HEK293 (cell line): ENCODE measurements at regions not wholly inside any gene's neighbourhood (a gene's known extent, or its start where the extent isn't known, plus 50 kb on each side); places are given as distances from the start of the nearest gene placed in this dataset.

Source experiments
- CTCF ChIA-PET: fragments of 350-600 bp; formaldehyde crosslinking; extraction: SDS; loops from one replicate; lab custom pipeline; 2021; ENCODE audit warnings: antibody characterized with exemption; lab: Yijun Ruan, JAX
- POLR2A ChIA-PET: fragments of 300-600 bp; formaldehyde crosslinking; extraction: SDS; loops from one replicate; lab custom pipeline; 2020; ENCODE audit warnings: antibody characterized with exemption, inconsistent platforms; lab: Yijun Ruan, JAX
- H3K27ac ChIP-seq: fragments of 200-500 bp; sonication (Bioruptor generic); 2 replicates; pipeline ENCODE4 v1.5.1; 2014; ENCODE audit warnings: low read depth, low read length, control low read depth, inconsistent platforms; ENCODE audit errors: extremely low read depth
- H3K36me3 ChIP-seq, 2 experiments: fragments of 200-500 bp in 1 of 2; sonication (Bioruptor generic) in 1 of 2; 1 replicate in 1 of 2; 2 replicates in 1 of 2; pipeline ENCODE4 v1.5.1; 2014 to 2017; ENCODE audit warnings: inconsistent platforms in 2 of 2, low read length in 2 of 2; ENCODE audit not compliant: control insufficient read depth in 2 of 2, insufficient read depth in 1 of 2
- H3K4me1 ChIP-seq: fragments of 200-500 bp; sonication (Bioruptor generic); 2 replicates; pipeline ENCODE4 v1.5.1; 2014; ENCODE audit warnings: mild to moderate bottlenecking, low read length, inconsistent platforms; ENCODE audit not compliant: control insufficient read depth, insufficient read depth
- H3K4me3 ChIP-seq: 2 replicates; pipeline ENCODE4 v1.5.1; 2011; ENCODE audit warnings: low read depth, mild to moderate bottlenecking, control low read depth, low read length, moderate library complexity
- H3K9me3 ChIP-seq: fragments of 200-500 bp; sonication (Bioruptor generic); 2 replicates; pipeline ENCODE4 v1.5.1; 2014; ENCODE audit warnings: low read depth, low read length, inconsistent platforms; ENCODE audit not compliant: control insufficient read depth, insufficient read depth
- OSR2 ChIP-seq: fragments of 450-650 bp; formaldehyde crosslinking; IDR thresholded peaks from 2 replicates; pipeline ENCODE4 v1.5.1; 2016; ENCODE audit warnings: missing biosample characterization, missing genetic modification characterization
- RBAK ChIP-seq: fragments of 450-650 bp; formaldehyde crosslinking; IDR thresholded peaks from 2 replicates; pipeline ENCODE4 v1.5.1; 2016; ENCODE audit warnings: missing biosample characterization, missing genetic modification characterization
- ZEB2 ChIP-seq: fragments of 450-650 bp; formaldehyde crosslinking; IDR thresholded peaks from 2 replicates; pipeline ENCODE4 v1.5.1; 2016; ENCODE audit warnings: missing biosample characterization, missing genetic modification characterization
- ZFP69B ChIP-seq: fragments of 450-650 bp; formaldehyde crosslinking; IDR thresholded peaks from 2 replicates; pipeline ENCODE4 v1.5.1; 2016; ENCODE audit warnings: missing biosample characterization, missing genetic modification characterization
- ZNF114 ChIP-seq: fragments of 450-650 bp; formaldehyde crosslinking; IDR thresholded peaks from 2 replicates; pipeline ENCODE4 v1.5.0; 2017; ENCODE audit warnings: missing biosample characterization, missing genetic modification characterization
- ZNF132 ChIP-seq: fragments of 450-650 bp; formaldehyde crosslinking; IDR thresholded peaks from 2 replicates; pipeline ENCODE4 v1.5.1; 2017; ENCODE audit warnings: missing biosample characterization, missing genetic modification characterization, borderline replicate concordance
- ZNF140 ChIP-seq: fragments of 450-650 bp; formaldehyde crosslinking; IDR thresholded peaks from 2 replicates; pipeline ENCODE4 v1.5.1; 2016; ENCODE audit warnings: missing biosample characterization, missing genetic modification characterization
- ZNF146 ChIP-seq: fragments of 450-650 bp; formaldehyde crosslinking; IDR thresholded peaks from 2 replicates; pipeline ENCODE4 v1.5.1; 2016; ENCODE audit warnings: missing biosample characterization, missing genetic modification characterization
- ZNF169 ChIP-seq: fragments of 450-650 bp; formaldehyde crosslinking; IDR thresholded peaks from 2 replicates; pipeline ENCODE4 v1.5.1; 2016; ENCODE audit warnings: missing biosample characterization, missing genetic modification characterization
- ZNF214 ChIP-seq: fragments of 450-650 bp; formaldehyde crosslinking; IDR thresholded peaks from 2 replicates; pipeline ENCODE4 v1.5.1; 2017; ENCODE audit warnings: missing biosample characterization, mild to moderate bottlenecking, missing genetic modification characterization, borderline replicate concordance
- ZNF335 ChIP-seq: fragments of 450-650 bp; formaldehyde crosslinking; conservative IDR thresholded peaks from 2 replicates; pipeline ENCODE4 v1.5.1; 2016; ENCODE audit warnings: missing biosample characterization, missing genetic modification characterization
- ZNF423 ChIP-seq: fragments of 450-650 bp; formaldehyde crosslinking; IDR thresholded peaks from 2 replicates; pipeline ENCODE4 v1.5.1; 2016; ENCODE audit warnings: missing biosample characterization, missing genetic modification characterization
- ZNF433 ChIP-seq: fragments of 450-650 bp; formaldehyde crosslinking; IDR thresholded peaks from 2 replicates; pipeline ENCODE4 v1.5.1; 2016; ENCODE audit warnings: missing biosample characterization, missing genetic modification characterization, low read depth
- ZNF473 ChIP-seq: fragments of 450-650 bp; formaldehyde crosslinking; IDR thresholded peaks from 2 replicates; pipeline ENCODE4 v1.5.1; 2017; ENCODE audit warnings: missing biosample characterization, missing genetic modification characterization
- ZNF510 ChIP-seq: fragments of 450-650 bp; formaldehyde crosslinking; IDR thresholded peaks from 2 replicates; pipeline ENCODE4 v1.5.1; 2018; ENCODE audit warnings: mild to moderate bottlenecking, missing genetic modification characterization, missing biosample characterization; ENCODE audit not compliant: insufficient replicate concordance
- ZNF624 ChIP-seq: fragments of 450-650 bp; formaldehyde crosslinking; IDR thresholded peaks from 2 replicates; pipeline ENCODE4 v1.5.1; 2017; ENCODE audit warnings: missing biosample characterization, missing genetic modification characterization
- ZXDB ChIP-seq: fragments of 450-650 bp; formaldehyde crosslinking; IDR thresholded peaks from 2 replicates; pipeline ENCODE4 v1.5.1; 2016; ENCODE audit warnings: missing biosample characterization, missing genetic modification characterization
- TF ChIP-seq, protein P1 (sequence below): IDR thresholded peaks from 2 replicates; pipeline ENCODE4 v1.6.1; 2011; ENCODE audit warnings: mild to moderate bottlenecking, low read depth, low read length, borderline replicate concordance
- TF ChIP-seq, protein P2 (sequence below): fragments of 450-650 bp; formaldehyde crosslinking; IDR thresholded peaks from 2 replicates; pipeline ENCODE4 v1.5.1; 2016; ENCODE audit warnings: missing biosample characterization, missing genetic modification characterization
- TF ChIP-seq, protein P3 (sequence below): fragments of 450-650 bp; formaldehyde crosslinking; conservative IDR thresholded peaks from 2 replicates; pipeline ENCODE4 v1.5.1; 2016; ENCODE audit warnings: low read depth, missing biosample characterization, missing genetic modification characterization
- TF ChIP-seq, protein P4 (sequence below): fragments of 450-650 bp; formaldehyde crosslinking; IDR thresholded peaks from 2 replicates; pipeline ENCODE4 v1.5.1; 2017; ENCODE audit warnings: missing biosample characterization, missing genetic modification characterization
- TF ChIP-seq, protein P5 (sequence below): fragments of 450-650 bp; formaldehyde crosslinking; IDR thresholded peaks from 2 replicates; pipeline ENCODE4 v1.5.1; 2016; ENCODE audit warnings: missing biosample characterization, missing genetic modification characterization
- TF ChIP-seq, protein P6 (sequence below): fragments of 450-650 bp; formaldehyde crosslinking; IDR thresholded peaks from 2 replicates; pipeline ENCODE4 v1.5.1; 2016; ENCODE audit warnings: missing biosample characterization, missing genetic modification characterization

DNA sequence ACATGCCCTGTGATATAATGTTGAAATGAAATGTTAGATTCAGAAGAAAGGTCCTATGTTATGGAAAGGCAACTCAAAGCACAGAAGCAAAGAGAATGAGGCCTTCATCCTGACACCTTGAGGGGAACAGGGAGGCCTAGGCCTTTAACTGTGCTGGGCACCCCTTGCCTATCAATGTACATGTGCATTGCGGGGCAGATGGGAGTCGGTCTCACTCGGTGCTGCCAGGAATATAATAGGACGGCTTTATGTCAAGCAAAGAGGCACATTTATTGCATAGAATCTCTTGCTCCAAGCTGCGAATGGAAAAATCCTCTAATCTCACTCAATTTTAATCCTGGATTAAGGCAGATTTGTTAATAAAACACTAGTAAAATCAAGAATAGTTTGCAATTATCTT, 301.0 kb upstream of the SOX14 start:
- H3K36me3 ChIP-seq, result no peaks in the 10 kb centered on the region
- no peaks in the 10 kb centered on the region for H3K9me3 ChIP-seq
- no peaks in the 10 kb centered on the region for H3K4me1 ChIP-seq
- H3K27ac ChIP-seq, result no peak overlapping the region
- ChIA-PET CTCF (no interaction called here), POLR2A (no interaction called here)
- TF ChIP-seq ZNF510 (tag by site-specific recombination) (no peak), ZNF132 (tag by site-specific recombination) (no peak), ZNF473 (tag by site-specific recombination) (no peak), ZNF433 (tag by site-specific recombination) (no peak), ZNF146 (tag by site-specific recombination) (no peak), ZXDB (tag by site-specific recombination) (no peak), ZNF140 (no peak)
- TF ChIP-seq, protein P1, sequence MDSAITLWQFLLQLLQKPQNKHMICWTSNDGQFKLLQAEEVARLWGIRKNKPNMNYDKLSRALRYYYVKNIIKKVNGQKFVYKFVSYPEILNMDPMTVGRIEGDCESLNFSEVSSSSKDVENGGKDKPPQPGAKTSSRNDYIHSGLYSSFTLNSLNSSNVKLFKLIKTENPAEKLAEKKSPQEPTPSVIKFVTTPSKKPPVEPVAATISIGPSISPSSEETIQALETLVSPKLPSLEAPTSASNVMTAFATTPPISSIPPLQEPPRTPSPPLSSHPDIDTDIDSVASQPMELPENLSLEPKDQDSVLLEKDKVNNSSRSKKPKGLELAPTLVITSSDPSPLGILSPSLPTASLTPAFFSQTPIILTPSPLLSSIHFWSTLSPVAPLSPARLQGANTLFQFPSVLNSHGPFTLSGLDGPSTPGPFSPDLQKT, result no peak
- TF ChIP-seq, protein P2, sequence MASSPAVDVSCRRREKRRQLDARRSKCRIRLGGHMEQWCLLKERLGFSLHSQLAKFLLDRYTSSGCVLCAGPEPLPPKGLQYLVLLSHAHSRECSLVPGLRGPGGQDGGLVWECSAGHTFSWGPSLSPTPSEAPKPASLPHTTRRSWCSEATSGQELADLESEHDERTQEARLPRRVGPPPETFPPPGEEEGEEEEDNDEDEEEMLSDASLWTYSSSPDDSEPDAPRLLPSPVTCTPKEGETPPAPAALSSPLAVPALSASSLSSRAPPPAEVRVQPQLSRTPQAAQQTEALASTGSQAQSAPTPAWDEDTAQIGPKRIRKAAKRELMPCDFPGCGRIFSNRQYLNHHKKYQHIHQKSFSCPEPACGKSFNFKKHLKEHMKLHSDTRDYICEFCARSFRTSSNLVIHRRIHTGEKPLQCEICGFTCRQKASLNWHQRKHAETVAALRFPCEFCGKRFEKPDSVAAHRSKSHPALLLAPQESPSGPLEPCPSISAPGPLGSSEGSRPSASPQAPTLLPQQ (tag by site-specific recombination), result no peak
- TF ChIP-seq, all 188 proteins: peak for 0
- H3K4me3 ChIP-seq, result no peak overlapping the region

DNA sequence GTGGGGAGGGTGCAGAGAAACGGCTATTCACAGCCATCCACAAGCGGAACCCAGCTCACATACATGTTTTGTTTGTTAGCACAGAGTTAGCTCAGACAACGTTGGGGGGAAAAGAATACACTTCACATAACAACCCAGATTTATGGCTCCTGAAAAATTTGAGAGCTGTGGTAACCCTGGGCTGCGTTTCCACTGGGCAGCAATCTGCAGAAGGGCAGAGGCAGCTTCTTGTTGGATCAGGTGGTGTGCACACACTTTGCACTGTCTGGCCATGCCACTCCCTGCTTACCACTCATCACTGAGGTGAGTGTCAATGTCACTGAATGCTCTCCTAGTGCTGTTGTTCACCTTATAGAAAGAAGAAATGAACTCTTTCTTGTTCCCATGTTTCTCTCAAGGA, 299.8 kb upstream of the SOX14 start:
- CTCF ChIA-PET, result no interaction called here
- no peaks in the 10 kb centered on the region for H3K4me1 ChIP-seq
- H3K27ac ChIP-seq, result no peak overlapping the region
- POLR2A ChIA-PET, result no interaction called here
- no peaks in the 10 kb centered on the region for H3K36me3 ChIP-seq
- H3K9me3 ChIP-seq, result no peaks in the 10 kb centered on the region
- no peak overlapping the region for H3K4me3 ChIP-seq
- TF ChIP-seq OSR2 (tag by site-specific recombination) (no peak), RBAK (tag by site-specific recombination) (no peak), ZFP69B (tag by site-specific recombination) (no peak), ZNF423 (tag by site-specific recombination) (no peak), ZNF214 (tag by site-specific recombination) (no peak), ZNF169 (no peak), ZNF114 (tag by site-specific recombination) (no peak), ZNF624 (tag by site-specific recombination) (no peak), ZNF335 (tag by site-specific recombination) (no peak), ZEB2 (tag by site-specific recombination) (no peak)
- TF ChIP-seq, protein P3, sequence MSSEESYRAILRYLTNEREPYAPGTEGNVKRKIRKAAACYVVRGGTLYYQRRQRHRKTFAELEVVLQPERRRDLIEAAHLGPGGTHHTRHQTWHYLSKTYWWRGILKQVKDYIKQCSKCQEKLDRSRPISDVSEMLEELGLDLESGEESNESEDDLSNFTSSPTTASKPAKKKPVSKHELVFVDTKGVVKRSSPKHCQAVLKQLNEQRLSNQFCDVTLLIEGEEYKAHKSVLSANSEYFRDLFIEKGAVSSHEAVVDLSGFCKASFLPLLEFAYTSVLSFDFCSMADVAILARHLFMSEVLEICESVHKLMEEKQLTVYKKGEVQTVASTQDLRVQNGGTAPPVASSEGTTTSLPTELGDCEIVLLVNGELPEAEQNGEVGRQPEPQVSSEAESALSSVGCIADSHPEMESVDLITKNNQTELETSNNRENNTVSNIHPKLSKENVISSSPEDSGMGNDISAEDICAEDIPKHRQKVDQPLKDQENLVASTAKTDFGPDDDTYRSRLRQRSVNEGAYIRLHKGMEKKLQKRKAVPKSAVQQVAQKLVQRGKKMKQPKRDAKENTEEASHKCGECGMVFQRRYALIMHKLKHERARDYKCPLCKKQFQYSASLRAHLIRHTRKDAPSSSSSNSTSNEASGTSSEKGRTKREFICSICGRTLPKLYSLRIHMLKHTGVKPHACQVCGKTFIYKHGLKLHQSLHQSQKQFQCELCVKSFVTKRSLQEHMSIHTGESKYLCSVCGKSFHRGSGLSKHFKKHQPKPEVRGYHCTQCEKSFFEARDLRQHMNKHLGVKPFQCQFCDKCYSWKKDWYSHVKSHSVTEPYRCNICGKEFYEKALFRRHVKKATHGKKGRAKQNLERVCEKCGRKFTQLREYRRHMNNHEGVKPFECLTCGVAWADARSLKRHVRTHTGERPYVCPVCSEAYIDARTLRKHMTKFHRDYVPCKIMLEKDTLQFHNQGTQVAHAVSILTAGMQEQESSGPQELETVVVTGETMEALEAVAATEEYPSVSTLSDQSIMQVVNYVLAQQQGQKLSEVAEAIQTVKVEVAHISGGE (tag by site-specific recombination), result no peak
- TF ChIP-seq, protein P4, sequence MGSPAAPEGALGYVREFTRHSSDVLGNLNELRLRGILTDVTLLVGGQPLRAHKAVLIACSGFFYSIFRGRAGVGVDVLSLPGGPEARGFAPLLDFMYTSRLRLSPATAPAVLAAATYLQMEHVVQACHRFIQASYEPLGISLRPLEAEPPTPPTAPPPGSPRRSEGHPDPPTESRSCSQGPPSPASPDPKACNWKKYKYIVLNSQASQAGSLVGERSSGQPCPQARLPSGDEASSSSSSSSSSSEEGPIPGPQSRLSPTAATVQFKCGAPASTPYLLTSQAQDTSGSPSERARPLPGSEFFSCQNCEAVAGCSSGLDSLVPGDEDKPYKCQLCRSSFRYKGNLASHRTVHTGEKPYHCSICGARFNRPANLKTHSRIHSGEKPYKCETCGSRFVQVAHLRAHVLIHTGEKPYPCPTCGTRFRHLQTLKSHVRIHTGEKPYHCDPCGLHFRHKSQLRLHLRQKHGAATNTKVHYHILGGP (tag by site-specific recombination), result no peak
- TF ChIP-seq, protein P5, sequence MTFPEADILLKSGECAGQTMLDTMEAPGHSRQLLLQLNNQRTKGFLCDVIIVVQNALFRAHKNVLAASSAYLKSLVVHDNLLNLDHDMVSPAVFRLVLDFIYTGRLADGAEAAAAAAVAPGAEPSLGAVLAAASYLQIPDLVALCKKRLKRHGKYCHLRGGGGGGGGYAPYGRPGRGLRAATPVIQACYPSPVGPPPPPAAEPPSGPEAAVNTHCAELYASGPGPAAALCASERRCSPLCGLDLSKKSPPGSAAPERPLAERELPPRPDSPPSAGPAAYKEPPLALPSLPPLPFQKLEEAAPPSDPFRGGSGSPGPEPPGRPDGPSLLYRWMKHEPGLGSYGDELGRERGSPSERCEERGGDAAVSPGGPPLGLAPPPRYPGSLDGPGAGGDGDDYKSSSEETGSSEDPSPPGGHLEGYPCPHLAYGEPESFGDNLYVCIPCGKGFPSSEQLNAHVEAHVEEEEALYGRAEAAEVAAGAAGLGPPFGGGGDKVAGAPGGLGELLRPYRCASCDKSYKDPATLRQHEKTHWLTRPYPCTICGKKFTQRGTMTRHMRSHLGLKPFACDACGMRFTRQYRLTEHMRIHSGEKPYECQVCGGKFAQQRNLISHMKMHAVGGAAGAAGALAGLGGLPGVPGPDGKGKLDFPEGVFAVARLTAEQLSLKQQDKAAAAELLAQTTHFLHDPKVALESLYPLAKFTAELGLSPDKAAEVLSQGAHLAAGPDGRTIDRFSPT, result no peak
- TF ChIP-seq, protein P6, sequence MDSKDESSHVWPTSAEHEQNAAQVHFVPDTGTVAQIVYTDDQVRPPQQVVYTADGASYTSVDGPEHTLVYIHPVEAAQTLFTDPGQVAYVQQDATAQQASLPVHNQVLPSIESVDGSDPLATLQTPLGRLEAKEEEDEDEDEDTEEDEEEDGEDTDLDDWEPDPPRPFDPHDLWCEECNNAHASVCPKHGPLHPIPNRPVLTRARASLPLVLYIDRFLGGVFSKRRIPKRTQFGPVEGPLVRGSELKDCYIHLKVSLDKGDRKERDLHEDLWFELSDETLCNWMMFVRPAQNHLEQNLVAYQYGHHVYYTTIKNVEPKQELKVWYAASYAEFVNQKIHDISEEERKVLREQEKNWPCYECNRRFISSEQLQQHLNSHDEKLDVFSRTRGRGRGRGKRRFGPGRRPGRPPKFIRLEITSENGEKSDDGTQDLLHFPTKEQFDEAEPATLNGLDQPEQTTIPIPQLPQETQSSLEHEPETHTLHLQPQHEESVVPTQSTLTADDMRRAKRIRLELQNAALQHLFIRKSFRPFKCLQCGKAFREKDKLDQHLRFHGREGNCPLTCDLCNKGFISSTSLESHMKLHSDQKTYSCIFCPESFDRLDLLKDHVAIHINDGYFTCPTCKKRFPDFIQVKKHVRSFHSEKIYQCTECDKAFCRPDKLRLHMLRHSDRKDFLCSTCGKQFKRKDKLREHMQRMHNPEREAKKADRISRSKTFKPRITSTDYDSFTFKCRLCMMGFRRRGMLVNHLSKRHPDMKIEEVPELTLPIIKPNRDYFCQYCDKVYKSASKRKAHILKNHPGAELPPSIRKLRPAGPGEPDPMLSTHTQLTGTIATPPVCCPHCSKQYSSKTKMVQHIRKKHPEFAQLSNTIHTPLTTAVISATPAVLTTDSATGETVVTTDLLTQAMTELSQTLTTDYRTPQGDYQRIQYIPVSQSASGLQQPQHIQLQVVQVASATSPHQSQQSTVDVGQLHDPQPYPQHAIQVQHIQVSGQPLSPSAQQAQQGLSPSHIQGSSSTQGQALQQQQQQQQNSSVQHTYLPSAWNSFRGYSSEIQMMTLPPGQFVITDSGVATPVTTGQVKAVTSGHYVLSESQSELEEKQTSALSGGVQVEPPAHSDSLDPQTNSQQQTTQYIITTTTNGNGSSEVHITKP (tag by site-specific recombination), result no peak
